HT1080 (cell line): ENCODE measurements at regions not wholly inside any gene's neighbourhood (a gene's known extent, or its start where the extent isn't known, plus 50 kb on each side); places are given as distances from the start of the nearest gene placed in this dataset.
A peak's percentile ranks its signal among the peaks of the same experiment; 100 is the strongest.

Source experiments
- DNase-seq: peaks from one replicate; pipeline ENCODE4 v3.0.0-alpha.2; 2015; ENCODE audit warnings: low read depth

GRCh38 chr9:18382243-18382642 lies 91.7 kb upstream of the ADAMTSL1 start:
- DNase-seq, result no peak

- DNase-seq, result no peak
Observed at GRCh38 chr9:18384066-18384465, 89.9 kb upstream of the ADAMTSL1 start.

DNA sequence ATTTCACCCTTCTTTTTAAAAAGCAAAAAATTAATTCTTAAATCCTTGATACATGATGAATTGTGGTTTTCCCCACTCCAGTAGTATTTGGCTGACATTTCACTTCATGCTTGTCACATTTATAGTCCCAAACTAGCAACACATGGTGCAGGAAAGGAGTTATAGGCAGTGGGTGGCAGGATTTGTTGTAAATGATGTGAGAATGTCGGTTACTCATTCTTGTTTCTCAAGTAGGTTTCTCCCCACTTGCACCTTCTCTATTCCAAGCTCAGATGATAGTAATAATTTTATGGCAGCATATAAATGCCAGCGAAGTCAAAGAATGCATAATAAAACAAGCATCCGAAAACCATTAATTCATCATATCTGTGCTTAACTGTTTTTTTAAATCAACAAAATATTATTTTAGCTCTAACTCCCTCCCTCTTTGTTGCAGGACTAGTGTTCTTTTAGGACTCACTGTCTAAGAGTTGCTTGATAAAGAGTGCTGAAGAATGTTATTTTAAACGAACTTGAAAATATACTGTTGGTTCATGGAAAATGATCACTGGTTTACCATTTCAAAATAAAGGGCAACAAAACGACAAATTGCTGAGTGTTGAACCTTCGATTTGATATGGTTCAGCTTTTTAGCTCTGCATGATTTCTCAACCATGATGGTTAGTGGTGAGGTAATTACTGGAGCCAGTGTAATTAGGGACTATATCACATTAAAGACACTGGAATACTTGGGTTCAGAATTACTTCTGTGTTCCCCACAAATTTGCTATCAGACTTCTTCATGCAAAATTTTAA lies 88.1 kb upstream of the ADAMTSL1 start:
- no peak for DNase-seq

- DNase-seq, result no peak
Observed at GRCh38 chr9:18390393-18390792, 83.6 kb upstream of the ADAMTSL1 start.

DNA sequence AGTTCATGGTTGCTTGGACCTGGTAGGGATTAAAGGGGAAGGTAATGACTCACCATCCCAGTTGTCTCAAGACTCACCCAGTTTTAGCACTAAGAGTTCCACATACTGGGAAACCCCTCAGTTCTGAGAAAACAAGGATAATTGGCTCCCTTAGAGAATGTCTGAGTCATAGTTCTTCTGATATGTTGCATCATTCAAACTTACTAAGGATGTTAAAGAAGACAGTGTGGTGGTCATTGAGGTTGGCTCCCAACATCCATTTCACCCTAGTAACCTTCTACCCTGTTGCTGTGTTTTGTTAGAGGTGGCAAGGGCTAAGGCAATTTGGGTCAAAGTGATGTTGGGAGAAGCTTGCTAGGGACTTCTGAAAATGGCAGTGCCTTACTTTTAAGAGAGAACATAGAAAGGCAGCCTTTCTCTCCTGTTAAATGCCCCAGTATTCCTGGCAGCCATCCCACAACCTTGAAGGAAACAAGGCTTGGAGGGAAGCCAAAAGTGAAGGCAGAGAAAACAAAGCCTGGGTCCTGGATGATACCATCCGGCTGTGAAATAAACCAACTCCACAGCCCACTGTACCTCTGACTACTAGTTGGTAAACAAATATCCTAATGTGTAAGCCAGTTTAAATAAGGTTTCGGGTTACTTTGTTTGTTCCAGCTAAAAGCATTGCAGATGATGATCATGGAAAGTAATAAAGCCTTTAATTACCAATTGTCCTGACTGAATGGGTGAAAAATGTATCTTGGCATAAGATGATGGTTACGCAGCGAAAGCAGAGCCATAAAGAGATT lies 80.4 kb upstream of the ADAMTSL1 start:
- peak; percentile 98 for DNase-seq

GRCh38 chr9:18394847-18395351 lies 79.1 kb upstream of the ADAMTSL1 start:
- DNase-seq, result no peak

GRCh38 chr9:18396102-18396728 lies 77.7 kb upstream of the ADAMTSL1 start:
- peak; percentile 33 for DNase-seq

- DNase-seq, result no peak
Observed at GRCh38 chr9:18397076-18397475, 76.9 kb upstream of the ADAMTSL1 start.

GRCh38 chr9:18398038-18398437 lies 75.9 kb upstream of the ADAMTSL1 start:
- no peak for DNase-seq

GRCh38 chr9:18404434-18405029 lies 69.4 kb upstream of the ADAMTSL1 start:
- DNase-seq, result no peak

DNA sequence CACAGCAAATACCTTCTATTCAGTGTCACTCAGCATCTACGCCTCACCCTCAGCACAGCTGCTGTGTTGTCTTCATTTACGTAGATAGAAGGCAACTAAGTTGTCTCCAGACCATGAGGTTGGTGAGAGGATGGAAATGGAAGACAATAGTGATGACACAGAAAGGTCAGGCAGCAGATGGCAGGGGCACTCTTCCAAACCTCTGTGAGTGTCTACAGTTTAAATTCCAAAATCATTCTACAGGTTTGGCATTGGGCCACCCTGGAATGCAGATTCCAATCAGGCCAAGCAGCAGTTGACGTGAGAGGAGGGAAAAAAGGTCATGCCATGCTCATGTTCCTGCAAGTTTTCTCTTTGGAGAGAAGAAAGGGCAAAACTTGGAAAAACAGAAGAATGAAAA lies 68.7 kb upstream of the ADAMTSL1 start:
- DNase-seq, result peak; percentile 41

- no peak for DNase-seq
Observed at GRCh38 chr9:18410983-18411382, 63.0 kb upstream of the ADAMTSL1 start.

GRCh38 chr9:18421391-18421790 lies 52.6 kb upstream of the ADAMTSL1 start:
- no peak for DNase-seq

DNA sequence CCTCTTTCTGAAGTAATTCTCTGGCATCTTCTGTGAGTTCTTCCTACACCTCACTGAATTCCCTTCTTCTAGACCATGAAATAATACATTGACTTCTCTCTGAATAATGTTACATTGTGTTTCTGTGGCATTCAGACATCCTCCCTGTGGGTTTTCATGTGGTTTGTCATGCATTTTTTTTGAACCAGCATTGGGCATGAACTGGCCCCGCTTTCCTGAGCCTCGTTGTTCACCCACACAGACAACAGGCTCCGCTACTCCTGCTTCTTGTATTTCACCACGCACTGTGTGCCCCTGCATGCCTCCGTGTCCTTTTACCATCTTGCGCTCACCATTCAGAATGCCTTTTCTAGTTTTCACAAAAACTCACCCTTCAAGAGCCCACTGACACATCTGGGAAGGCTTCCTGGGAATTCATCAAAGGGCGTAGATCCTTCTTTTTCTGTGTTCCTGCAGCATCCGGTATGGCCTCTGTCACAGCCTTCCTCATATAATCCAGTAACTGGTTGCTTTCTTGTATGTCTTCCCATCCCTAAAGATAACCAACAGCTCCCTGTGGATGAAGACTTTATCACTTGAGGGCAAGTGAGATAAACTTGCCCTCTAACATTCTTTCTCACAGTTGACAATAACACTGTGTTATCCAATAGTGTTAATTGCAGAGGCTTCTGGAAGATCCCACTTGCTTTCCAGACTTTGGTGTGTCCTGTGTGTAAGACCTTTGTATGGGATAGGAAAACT lies 51.5 kb upstream of the ADAMTSL1 start:
- peak; percentile 8 for DNase-seq

GRCh38 chr9:18423791-18424531 lies 50.0 kb upstream of the ADAMTSL1 start:
- no peak for DNase-seq
